NOMO-1 (cell line): ENCODE measurements at regions not wholly inside any gene's neighbourhood (a gene's known extent, or its start where the extent isn't known, plus 50 kb on each side); places are given as distances from the start of the nearest gene placed in this dataset.
"Not testable (repeated sequence)": the region's sequence is repeated elsewhere in the genome, so short reads cannot be mapped to it uniquely, and the experiment has no call there.

Source experiments
- DNase-seq, 2 experiments: peaks; one replicate each; lab custom pipeline; 2025; ENCODE audit not compliant: unreplicated experiment in 2 of 2; lab: John Stamatoyannopoulos, UW

GRCh38 chrX:120719622-120720021 is 89.8 kb upstream of the C1GALT1C1 start:
- DNase-seq, result no peak

DNA sequence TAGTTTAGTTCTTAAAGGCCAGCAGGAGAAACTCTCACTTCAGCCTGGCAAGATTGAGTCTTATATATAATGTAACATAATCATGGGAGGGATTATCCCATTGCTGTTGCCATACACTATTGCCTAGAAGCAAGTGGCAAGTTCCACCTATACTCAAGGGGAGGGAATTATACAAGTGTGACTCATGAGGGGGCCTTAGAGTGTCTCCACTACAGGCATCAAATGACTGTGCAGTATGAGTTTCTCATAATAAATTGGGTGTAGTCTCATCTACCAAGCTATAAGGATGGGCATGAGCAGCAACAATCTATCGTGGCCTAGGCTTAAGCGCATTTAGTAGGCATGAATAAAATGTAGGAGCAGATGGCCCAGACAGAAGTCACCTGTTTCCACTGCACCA is 89.1 kb upstream of the C1GALT1C1 start:
- DNase-seq, result no peak

DNA sequence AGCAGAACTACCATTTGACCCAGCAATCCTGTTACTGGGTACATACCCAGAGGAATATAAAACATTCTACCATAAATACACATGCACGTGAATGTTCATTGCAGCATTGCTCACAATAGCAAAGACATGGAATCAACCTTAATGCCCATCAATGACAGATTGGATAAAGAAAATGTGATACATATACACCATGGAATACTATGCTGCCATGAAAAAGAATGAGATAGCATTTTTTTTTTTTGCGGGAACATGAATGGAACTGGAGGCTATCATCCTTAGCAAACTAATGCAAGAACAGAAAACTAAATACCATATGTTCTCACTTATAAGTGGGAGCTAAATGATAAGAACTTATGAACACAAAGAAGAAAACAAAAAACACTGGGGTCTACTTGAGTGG is 72.5 kb upstream of the C1GALT1C1 start:
- not testable (repeated sequence) for DNase-seq

DNA sequence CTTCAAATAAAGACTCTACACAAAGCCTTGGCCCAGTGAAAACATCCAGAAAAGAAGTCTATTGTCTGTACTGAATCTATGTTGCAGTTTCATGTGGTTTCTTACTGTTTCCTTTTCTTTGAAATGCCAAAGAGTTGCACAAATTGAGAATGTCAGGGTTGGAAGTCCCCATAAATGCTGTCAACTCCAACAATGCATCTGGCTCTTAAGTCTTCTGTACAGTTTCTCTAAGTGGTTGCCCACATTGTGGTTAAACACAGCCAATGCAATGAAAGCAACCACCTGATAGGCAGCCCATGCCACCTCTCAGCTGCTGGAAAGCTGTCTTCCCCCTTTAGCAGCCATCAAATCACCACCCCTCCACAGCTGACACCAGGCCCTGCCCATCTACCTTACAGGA is 67.2 kb upstream of the C1GALT1C1 start:
- DNase-seq, result no peak

DNA sequence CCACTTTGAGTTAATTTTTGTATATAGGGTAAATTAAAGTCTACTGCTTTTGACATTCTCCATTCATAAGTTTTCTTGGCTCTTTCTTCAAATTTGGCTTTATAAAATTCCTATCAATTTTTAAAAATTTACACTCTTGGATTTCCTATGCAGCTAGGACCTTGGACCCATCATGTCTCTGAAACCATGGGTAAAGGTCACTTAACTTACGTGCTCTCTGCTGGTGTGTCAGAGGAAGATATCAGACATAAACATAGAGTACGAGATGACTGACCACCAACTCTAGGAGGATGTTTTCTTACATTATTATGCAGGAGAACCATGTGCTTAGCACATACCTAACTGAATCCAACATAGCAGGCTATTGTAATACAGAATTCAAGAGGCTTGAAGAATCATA is 62.5 kb upstream of the C1GALT1C1 start:
- no peak for DNase-seq

DNA sequence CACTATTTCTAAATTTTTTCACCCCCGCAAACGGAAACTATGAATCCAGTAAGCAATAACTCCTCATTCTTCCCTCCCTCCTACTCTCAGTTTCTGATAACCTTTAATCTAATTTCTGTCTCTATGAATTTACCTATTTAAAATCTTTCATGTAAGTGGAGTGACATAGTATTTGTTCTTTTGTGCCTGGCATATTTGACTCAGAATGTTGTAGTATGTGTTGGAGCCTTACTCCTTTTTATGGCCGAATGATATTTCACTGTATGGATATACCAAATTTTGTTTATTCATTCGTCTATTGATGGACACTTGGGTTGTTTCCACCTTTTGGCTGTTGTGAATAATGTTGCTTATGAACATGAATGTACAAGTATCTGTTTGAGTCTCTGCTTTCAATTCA is 61.1 kb upstream of the C1GALT1C1 start:
- no peak for DNase-seq

DNA sequence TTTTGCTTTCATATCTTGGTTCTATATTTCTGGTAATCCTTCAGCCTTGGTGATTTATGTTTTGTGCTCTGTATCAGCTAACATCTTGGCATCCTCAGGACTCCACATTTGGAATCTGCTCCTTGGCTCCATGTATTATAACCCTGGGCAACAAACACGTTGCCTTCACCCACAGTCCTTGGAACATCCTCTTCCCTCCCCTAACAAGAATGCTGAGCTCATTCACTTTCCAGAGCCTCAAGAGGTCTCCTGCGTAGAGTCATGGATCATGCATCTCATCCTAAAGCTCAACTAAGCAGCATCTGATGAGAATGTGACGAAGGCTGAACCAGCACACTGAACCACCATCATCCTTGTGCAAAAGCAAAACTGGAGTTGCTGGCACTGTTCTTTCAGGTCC is 60.5 kb upstream of the C1GALT1C1 start:
- DNase-seq, result no peak

DNA sequence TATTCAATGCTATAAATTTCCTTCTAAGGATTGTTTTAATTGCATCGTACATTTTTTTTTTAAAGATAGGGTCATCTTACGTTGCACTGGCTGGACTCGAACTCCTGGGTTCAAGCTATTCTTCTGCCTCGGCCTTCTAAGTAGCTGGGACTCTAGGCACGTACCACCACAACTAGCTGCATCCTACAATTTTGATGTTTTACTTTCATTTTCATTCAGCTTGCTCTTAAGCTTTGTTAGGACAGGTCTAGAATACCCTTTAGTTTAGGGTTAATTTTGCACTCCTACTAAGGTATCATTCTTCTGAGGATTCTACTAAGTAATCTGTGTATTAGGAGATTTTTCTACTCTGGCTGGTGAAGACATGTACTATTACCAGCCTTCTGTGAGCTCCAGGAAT is 50.2 kb upstream of the C1GALT1C1 start:
- no peak for DNase-seq
